Chondrocyte (in vitro differentiated cells): ENCODE measurements at regions not wholly inside any gene's neighbourhood (a gene's known extent, or its start where the extent isn't known, plus 50 kb on each side); places are given as distances from the start of the nearest gene placed in this dataset.

ENCODE experiments used
- DNase-seq: peaks from one replicate; pipeline ENCODE4 v3.0.0; 2021; ENCODE audit warnings: mixed read lengths, low spot score
- H3K27ac Mint-ChIP-seq: one replicate; pipeline ENCODE4 v1.8.0; 2021; ENCODE audit warnings: mild to moderate bottlenecking, moderate library complexity, mixed read lengths; ENCODE audit not compliant: unreplicated experiment
- H3K27me3 Mint-ChIP-seq: 2 replicates; pipeline ENCODE4 v1.8.0; 2021; ENCODE audit warnings: low read depth, mixed read lengths
- H3K36me3 Mint-ChIP-seq: 2 replicates; pipeline ENCODE4 v1.8.0; 2021; ENCODE audit warnings: low read depth, mixed read lengths
- H3K4me1 Mint-ChIP-seq: 2 replicates; pipeline ENCODE4 v1.8.0; 2021; ENCODE audit warnings: low read depth, mild to moderate bottlenecking, mixed read lengths
- H3K4me3 Mint-ChIP-seq: one replicate; pipeline ENCODE4 v1.8.0; 2021; ENCODE audit warnings: mild to moderate bottlenecking, moderate library complexity, mixed read lengths; ENCODE audit not compliant: unreplicated experiment
- H3K9me3 Mint-ChIP-seq: 2 replicates; pipeline ENCODE4 v1.8.0; 2021; ENCODE audit warnings: low read depth, mixed read lengths
- CTCF ChIP-seq: fragments of 200-600 bp; sonication (generic); IDR thresholded peaks from 2 replicates; pipeline ENCODE4 v1.5.0; 2021; ENCODE audit warnings: antibody characterized with exemption, mild to moderate bottlenecking, moderate library complexity

- H3K4me3 Mint-ChIP-seq, result no peak overlapping the region
- no peak for TF ChIP-seq CTCF
- H3K4me1 Mint-ChIP-seq, result peaks cover 8% of the 10 kb centered on the region
- H3K27me3 Mint-ChIP-seq, result no peaks in the 10 kb centered on the region
- H3K9me3 Mint-ChIP-seq, result peaks cover 3% of the 10 kb centered on the region
- H3K36me3 Mint-ChIP-seq, result no peaks in the 10 kb centered on the region
- H3K27ac Mint-ChIP-seq, result no peak overlapping the region
- DNase-seq, result no peak
Measured at GRCh38 chr7:11243739-11244138, 270.1 kb downstream of the PHF14 start.

- no peaks in the 10 kb centered on the region for H3K27me3 Mint-ChIP-seq
- H3K4me3 Mint-ChIP-seq, result no peak overlapping the region
- no peak for DNase-seq
- no peaks in the 10 kb centered on the region for H3K36me3 Mint-ChIP-seq
- peaks cover 3% of the 10 kb centered on the region for H3K9me3 Mint-ChIP-seq
- no peak overlapping the region for H3K27ac Mint-ChIP-seq
- TF ChIP-seq CTCF, result no peak
- H3K4me1 Mint-ChIP-seq, result peaks cover 8% of the 10 kb centered on the region
Measured at GRCh38 chr7:11244149-11244548, 270.5 kb downstream of the PHF14 start.

- H3K36me3 Mint-ChIP-seq, result no peaks in the 10 kb centered on the region
- TF ChIP-seq CTCF, result no peak
- H3K4me1 Mint-ChIP-seq, result peaks cover 8% of the 10 kb centered on the region
- H3K9me3 Mint-ChIP-seq, result peaks cover 3% of the 10 kb centered on the region
- no peak for DNase-seq
- no peak overlapping the region for H3K4me3 Mint-ChIP-seq
- no peak overlapping the region for H3K27ac Mint-ChIP-seq
- no peaks in the 10 kb centered on the region for H3K27me3 Mint-ChIP-seq
Measured at GRCh38 chr7:11247545-11247944, 273.9 kb downstream of the PHF14 start.

- Mint-ChIP-seq H3K27ac (no peak overlapping the region), H3K27me3 (no peaks in the 10 kb centered on the region), H3K36me3 (no peaks in the 10 kb centered on the region), H3K4me3 (no peak overlapping the region), H3K9me3 (no peaks in the 10 kb centered on the region), H3K4me1 (peaks cover 12% of the 10 kb centered on the region)
- TF ChIP-seq CTCF, result no peak
- DNase-seq, result no peak
Measured at GRCh38 chr7:11251436-11251835, 277.8 kb downstream of the PHF14 start.

GRCh38 chr7:11252011-11252607 is 278.4 kb downstream of the PHF14 start:
- DNase-seq, result no peak
- H3K4me1 Mint-ChIP-seq, result peaks cover 12% of the 10 kb centered on the region
- H3K27me3 Mint-ChIP-seq, result no peaks in the 10 kb centered on the region
- H3K4me3 Mint-ChIP-seq, result no peak overlapping the region
- no peak overlapping the region for H3K27ac Mint-ChIP-seq
- TF ChIP-seq CTCF, result no peak
- H3K9me3 Mint-ChIP-seq, result no peaks in the 10 kb centered on the region
- H3K36me3 Mint-ChIP-seq, result no peaks in the 10 kb centered on the region
